Right atrium auricular region (tissue), 2 donors: ENCODE measurements at regions not wholly inside any gene's neighbourhood (a gene's known extent, or its start where the extent isn't known, plus 50 kb on each side); places are given as distances from the start of the nearest gene placed in this dataset.
"Not testable (repeated sequence)": the region's sequence is repeated elsewhere in the genome, so short reads cannot be mapped to it uniquely, and the experiment has no call there.

Source experiments
- DNase-seq: peaks from one replicate; pipeline ENCODE4 v3.0.0-alpha.2; 2019; ENCODE audit warnings: low spot score
- H3K27ac ChIP-seq, 2 donors: fragments of 200-600 bp; sonication (generic); 1 replicate in 1 of 2; 2 replicates in 1 of 2; pipeline ENCODE4 v1.5.1; 2016 to 2019
- H3K27me3 ChIP-seq, 2 donors: fragments of 200-600 bp; sonication (generic); one replicate each; pipeline versions ENCODE4 v1.5.1 to v1.6.0; 2017 to 2019
- H3K36me3 ChIP-seq: fragments of 200-600 bp; sonication (generic); one replicate; pipeline ENCODE4 v1.5.1; 2016
- H3K4me1 ChIP-seq, 2 donors: fragments of 200-600 bp; sonication (generic); one replicate each; pipeline versions ENCODE4 v1.5.1 to v1.6.0; 2017 to 2019
- H3K4me3 ChIP-seq, 2 donors: fragments of 200-600 bp; sonication (generic); 1 replicate in 1 of 2; 2 replicates in 1 of 2; pipeline ENCODE4 v1.5.1; 2017 to 2019; ENCODE audit warnings: mild to moderate bottlenecking in 1 of 2, moderate library complexity in 1 of 2
- H3K9me3 ChIP-seq, 2 donors: fragments of 200-600 bp; sonication (generic); one replicate each; pipeline ENCODE4 v1.5.1; 2019
- CTCF ChIP-seq, 2 donors: fragments of 200-600 bp; sonication (generic); IDR thresholded peaks; one replicate each; pipeline ENCODE4 v1.5.1; 2019; ENCODE audit warnings: antibody characterized with exemption in 2 of 2

GRCh38 chr3:115287198-115287597 lies 140.1 kb upstream of the ZBTB20 start:
- Histone ChIP-seq H3K4me1 (no peaks in the 10 kb centered on the region), H3K36me3 (no peaks in the 10 kb centered on the region), H3K27ac (no peak overlapping the region)

GRCh38 chr3:115292131-115292530 lies 145.0 kb upstream of the ZBTB20 start:
- Histone ChIP-seq H3K4me3 (no peak overlapping the region), H3K27ac (no peak overlapping the region), H3K27me3 (no peaks in the 10 kb centered on the region), H3K9me3 (no peaks in the 10 kb centered on the region), H3K36me3 (no peaks in the 10 kb centered on the region), H3K4me1 (no peaks in the 10 kb centered on the region)
- TF ChIP-seq CTCF (IDR thresholded peaks at IDR 0.05), result no peak
- no peak for DNase-seq

More at GRCh38 chr3:115287198-115287597, 140.1 kb upstream of the ZBTB20 start:
- DNase-seq, result no peak
- no peaks in the 10 kb centered on the region for H3K9me3 ChIP-seq
- no peaks in the 10 kb centered on the region for H3K27me3 ChIP-seq
- no peak for TF ChIP-seq CTCF (IDR thresholded peaks at IDR 0.05)
- H3K4me3 ChIP-seq, result no peak overlapping the region

- no peaks in the 10 kb centered on the region for H3K27me3 ChIP-seq
- TF ChIP-seq CTCF (IDR thresholded peaks at IDR 0.05), result no peak
- no peaks in the 10 kb centered on the region for H3K9me3 ChIP-seq
- H3K4me1 ChIP-seq, result no peaks in the 10 kb centered on the region
- H3K27ac ChIP-seq, result no peak overlapping the region
- DNase-seq, result no peak
- H3K36me3 ChIP-seq, result no peaks in the 10 kb centered on the region
- H3K4me3 ChIP-seq, result no peak overlapping the region
Measured at GRCh38 chr3:115292677-115293165, 145.6 kb upstream of the ZBTB20 start.

GRCh38 chr3:115293321-115293720 lies 146.2 kb upstream of the ZBTB20 start:
- no peaks in the 10 kb centered on the region for H3K27me3 ChIP-seq
- no peak overlapping the region for H3K4me3 ChIP-seq
- DNase-seq, result no peak
- TF ChIP-seq CTCF (IDR thresholded peaks at IDR 0.05), result no peak
- no peak overlapping the region for H3K27ac ChIP-seq
- no peaks in the 10 kb centered on the region for H3K4me1 ChIP-seq
- H3K36me3 ChIP-seq, result no peaks in the 10 kb centered on the region
- no peaks in the 10 kb centered on the region for H3K9me3 ChIP-seq

GRCh38 chr3:115301364-115301860 lies 154.3 kb upstream of the ZBTB20 start:
- Histone ChIP-seq H3K4me1 (no peaks in the 10 kb centered on the region), H3K27ac (no peak overlapping the region), H3K36me3 (no peaks in the 10 kb centered on the region), H3K27me3 (no peaks in the 10 kb centered on the region), H3K4me3 (no peak overlapping the region), H3K9me3 (no peaks in the 10 kb centered on the region)
- no peak for TF ChIP-seq CTCF (IDR thresholded peaks at IDR 0.05)
- DNase-seq, result no peak

- not testable (repeated sequence) for H3K27ac ChIP-seq, H3K27me3 ChIP-seq, H3K4me3 ChIP-seq, H3K4me1 ChIP-seq, H3K36me3 ChIP-seq, H3K9me3 ChIP-seq, DNase-seq
Measured at GRCh38 chr3:115317953-115318352, 170.9 kb upstream of the ZBTB20 start.
